ENCODE measurements at regions not wholly inside any gene's neighbourhood (a gene's known extent, or its start where the extent isn't known, plus 50 kb on each side); places are given as distances from the start of the nearest gene placed in this dataset.

DNA sequence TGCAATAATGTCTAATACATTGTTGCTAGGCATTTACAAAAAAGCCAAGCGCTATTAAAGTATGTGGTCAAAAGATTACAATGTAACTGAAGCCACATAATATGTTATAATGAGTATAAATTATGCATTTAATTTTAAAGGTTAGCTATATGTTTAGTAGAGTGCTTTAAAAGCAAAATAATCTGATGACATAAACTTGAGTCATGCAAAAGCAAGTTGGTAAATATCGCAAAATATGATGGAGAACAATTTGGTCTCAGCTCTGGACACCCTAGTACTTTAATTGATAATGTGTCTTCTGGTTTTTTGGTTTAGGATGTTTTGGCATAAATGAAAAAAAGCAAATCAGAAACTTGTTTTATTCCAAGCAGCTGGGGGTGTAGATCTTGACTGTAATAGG is 188.6 kb upstream of the RREB1 start:
- Histone ChIP-seq H3K4me1 (peaks cover 6 to 24% (median 13%) of the 10 kb centered on the region in 3 donors), H3K36me3 (no peaks in the 10 kb centered on the region), H3K27me3 (no peaks in the 10 kb centered on the region), H3K27ac (no peak overlapping the region), H3K9me3 (no peaks in the 10 kb centered on the region), H3K4me3 (no peak overlapping the region)
- WGBS, 2 donors, result 95 to 97% methylated on average over 2 of the region's 2 CpGs
- no peak for FAIRE-seq
- DNase-seq, result no peak
- TF ChIP-seq, protein P1, sequence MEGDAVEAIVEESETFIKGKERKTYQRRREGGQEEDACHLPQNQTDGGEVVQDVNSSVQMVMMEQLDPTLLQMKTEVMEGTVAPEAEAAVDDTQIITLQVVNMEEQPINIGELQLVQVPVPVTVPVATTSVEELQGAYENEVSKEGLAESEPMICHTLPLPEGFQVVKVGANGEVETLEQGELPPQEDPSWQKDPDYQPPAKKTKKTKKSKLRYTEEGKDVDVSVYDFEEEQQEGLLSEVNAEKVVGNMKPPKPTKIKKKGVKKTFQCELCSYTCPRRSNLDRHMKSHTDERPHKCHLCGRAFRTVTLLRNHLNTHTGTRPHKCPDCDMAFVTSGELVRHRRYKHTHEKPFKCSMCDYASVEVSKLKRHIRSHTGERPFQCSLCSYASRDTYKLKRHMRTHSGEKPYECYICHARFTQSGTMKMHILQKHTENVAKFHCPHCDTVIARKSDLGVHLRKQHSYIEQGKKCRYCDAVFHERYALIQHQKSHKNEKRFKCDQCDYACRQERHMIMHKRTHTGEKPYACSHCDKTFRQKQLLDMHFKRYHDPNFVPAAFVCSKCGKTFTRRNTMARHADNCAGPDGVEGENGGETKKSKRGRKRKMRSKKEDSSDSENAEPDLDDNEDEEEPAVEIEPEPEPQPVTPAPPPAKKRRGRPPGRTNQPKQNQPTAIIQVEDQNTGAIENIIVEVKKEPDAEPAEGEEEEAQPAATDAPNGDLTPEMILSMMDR (IDR thresholded peaks at IDR 0.05), result no peak
- intact Hi-C loops (cut with DNase I), result no loop called here
- no peak for ATAC-seq

DNA sequence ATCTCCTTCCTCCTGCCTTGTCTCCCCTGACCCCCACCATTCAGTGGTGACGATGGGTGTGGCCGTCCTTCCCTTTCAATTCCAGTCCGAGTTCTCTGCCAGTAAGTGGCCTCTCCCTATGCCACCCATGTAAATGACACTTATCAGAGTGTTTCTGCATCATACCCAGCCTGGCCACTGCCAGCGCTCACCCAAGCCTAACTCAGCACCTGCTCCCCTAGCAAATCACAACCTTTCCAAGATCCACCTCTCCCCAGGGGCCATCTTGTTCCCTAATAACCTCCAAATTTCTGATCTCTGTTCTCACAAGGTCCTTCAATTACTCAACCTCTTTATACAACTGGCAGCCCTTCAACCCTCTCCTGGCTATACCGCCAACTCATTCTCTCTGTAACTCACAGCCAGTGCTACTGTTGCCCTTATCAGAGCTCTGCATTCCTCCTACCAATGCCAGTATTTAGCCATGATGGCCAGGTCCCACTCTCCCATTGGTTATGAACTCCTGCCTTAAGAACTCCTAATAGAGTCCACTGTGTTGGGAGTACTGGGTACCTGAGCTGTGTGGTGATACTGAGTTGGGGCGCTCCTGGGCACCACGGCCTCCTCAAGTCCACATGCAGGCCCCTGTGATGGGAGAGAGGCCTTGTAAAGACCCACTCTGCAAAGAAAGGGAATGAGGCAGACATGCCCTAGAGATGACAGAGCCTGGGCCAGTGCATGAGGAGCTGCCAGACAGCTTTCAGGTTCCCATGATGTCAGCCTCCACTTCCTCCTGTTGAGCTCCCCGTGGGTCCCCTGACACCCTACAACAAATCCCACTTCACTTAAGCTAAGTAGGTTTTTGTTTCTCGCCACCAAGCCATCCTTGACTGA is 187.4 kb upstream of the RREB1 start:
- intact Hi-C loops (cut with DNase I), result loop anchor here in 1 of 3 donors (5.0 kb wide), 1 partner anchor 217 kb away; no protein-coding TSS in a partner anchor
- TF ChIP-seq, protein P1 (IDR thresholded peaks at IDR 0.05), result no peak
- H3K36me3 ChIP-seq, result no peaks in the 10 kb centered on the region
- 68 to 72% methylated on average over 9 of the region's 9 CpGs for WGBS, 2 donors
- peaks cover 6 to 21% (median 13%) of the 10 kb centered on the region in 3 donors for H3K4me1 ChIP-seq
- peak in 3 of 6 donors; percentile 49 to 69 (median 59) for DNase-seq
- no peaks in the 10 kb centered on the region for H3K27me3 ChIP-seq
- peak; percentile 69 to 84 (median 78) for ATAC-seq
- FAIRE-seq, result no peak
- H3K9me3 ChIP-seq, result no peaks in the 10 kb centered on the region
- peak overlapping the region; percentile 48 to 78 (median 64) for H3K27ac ChIP-seq
- no peak overlapping the region for H3K4me3 ChIP-seq

DNA sequence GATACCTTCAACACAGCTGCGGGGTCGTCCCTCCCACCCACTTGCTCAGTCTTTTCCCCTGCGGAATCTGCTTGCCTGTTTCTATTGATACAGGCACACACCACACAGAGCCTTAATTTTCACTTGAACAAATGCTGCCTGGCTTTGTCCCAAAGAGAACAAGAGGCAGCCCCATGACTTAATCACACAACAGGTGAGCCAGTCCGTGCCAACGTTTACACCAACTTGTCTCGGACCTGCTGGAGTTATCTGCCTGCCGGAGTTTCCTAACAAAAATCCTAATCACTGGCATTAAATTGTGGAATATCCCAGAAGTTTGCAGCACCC is 186.8 kb upstream of the RREB1 start:
- no peak overlapping the region for H3K4me3 ChIP-seq
- ATAC-seq, result peak; percentile 82 to 87 (median 84)
- DNase-seq, result peak in 4 of 6 donors; percentile 59 to 73 (median 65)
- H3K36me3 ChIP-seq, result no peaks in the 10 kb centered on the region
- no peaks in the 10 kb centered on the region for H3K27me3 ChIP-seq
- peak overlapping the region; percentile 48 to 78 (median 64) for H3K27ac ChIP-seq
- no peak for FAIRE-seq
- TF ChIP-seq, protein P1 (IDR thresholded peaks at IDR 0.05), result no peak
- intact Hi-C loops (cut with DNase I), result loop anchor here in 1 of 3 donors (5.0 kb wide), 1 partner anchor 216 kb away; no protein-coding TSS in a partner anchor
- 48 to 49% methylated on average over 7 of the region's 7 CpGs for WGBS, 2 donors
- no peaks in the 10 kb centered on the region for H3K9me3 ChIP-seq
- H3K4me1 ChIP-seq, result peaks cover 6 to 15% (median 13%) of the 10 kb centered on the region in 3 donors

DNA sequence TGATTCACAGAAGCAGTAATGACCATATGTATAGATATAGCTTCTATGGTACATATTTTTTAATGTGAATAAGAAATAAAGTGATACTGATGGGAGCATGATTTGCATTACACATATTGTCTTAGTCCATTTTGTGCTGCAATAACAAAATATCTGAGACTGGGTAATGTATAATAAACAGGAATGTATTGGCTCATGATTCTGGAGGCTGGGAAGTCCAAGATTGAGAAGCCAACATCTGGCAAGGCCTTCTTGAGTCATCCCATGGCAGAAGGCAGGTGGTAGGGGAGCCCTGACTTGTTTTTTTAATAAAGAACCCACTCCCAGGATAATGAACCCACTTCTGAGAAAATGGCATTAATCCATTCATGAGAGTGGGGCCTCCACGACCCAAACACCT is 185.6 kb upstream of the RREB1 start:
- no peak for ATAC-seq
- DNase-seq, result no peak
- TF ChIP-seq, protein P1 (IDR thresholded peaks at IDR 0.05), result no peak
- Histone ChIP-seq H3K27me3 (no peaks in the 10 kb centered on the region), H3K27ac (no peak overlapping the region), H3K4me3 (no peak overlapping the region), H3K9me3 (no peaks in the 10 kb centered on the region), H3K36me3 (no peaks in the 10 kb centered on the region), H3K4me1 (peaks cover 6 to 13% (median 13%) of the 10 kb centered on the region in 3 donors)
- intact Hi-C loops (cut with DNase I), result loop anchor here in 1 of 3 donors (5.0 kb wide), 1 partner anchor 215 kb away; no protein-coding TSS in a partner anchor
- FAIRE-seq, result no peak
- 90 to 92% methylated on average over 1 of the region's 1 CpG for WGBS, 2 donors

DNA sequence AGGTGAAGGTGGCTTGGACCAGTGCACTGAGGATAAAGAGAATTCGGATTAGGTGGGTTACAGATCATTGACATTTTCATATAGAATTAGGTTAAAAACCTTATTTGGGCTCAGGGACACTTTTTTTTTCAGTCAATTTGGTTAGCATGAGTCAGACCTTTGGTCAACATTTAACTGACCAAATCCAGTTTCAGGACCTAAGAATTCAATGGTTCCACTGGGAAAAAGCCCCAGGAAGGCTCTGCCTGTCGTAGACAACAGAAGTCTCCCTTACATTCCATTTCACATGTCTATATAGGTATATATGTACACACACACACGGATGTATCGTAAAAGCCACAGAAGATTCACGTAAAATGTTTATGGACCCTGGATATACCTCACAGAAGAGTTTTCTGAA is 184.2 kb upstream of the RREB1 start:
- Histone ChIP-seq H3K4me3 (no peak overlapping the region), H3K9me3 (no peaks in the 10 kb centered on the region), H3K27ac (no peak overlapping the region), H3K27me3 (no peaks in the 10 kb centered on the region), H3K36me3 (no peaks in the 10 kb centered on the region), H3K4me1 (peaks cover 6 to 13% (median 13%) of the 10 kb centered on the region in 3 donors)
- ATAC-seq (no peak), DNase-seq (no peak), FAIRE-seq (no peak)
- intact Hi-C loops (cut with DNase I), result loop anchor here in 1 of 3 donors (5.0 kb wide), 1 partner anchor 214 kb away; no protein-coding TSS in a partner anchor
- WGBS, 2 donors, result 82 to 88% methylated on average over 5 of the region's 5 CpGs
- TF ChIP-seq, protein P1 (IDR thresholded peaks at IDR 0.05), result no peak

Data from pancreas (tissue), 10 donors.